GM19395 (cell line): ENCODE measurements at regions not wholly inside any gene's neighbourhood (a gene's known extent, or its start where the extent isn't known, plus 50 kb on each side); places are given as distances from the start of the nearest gene placed in this dataset.

Experiments used
- ATAC-seq: cut with Tn5 transposase; IDR thresholded peaks from one replicate; pipeline ENCODE4 v1.9.1; 2021; ENCODE audit warnings: mild to moderate bottlenecking, moderate library complexity; ENCODE audit not compliant: unreplicated experiment

GRCh38 chr14:96979611-96980074, 182.5 kb downstream of the VRK1 start:
- no peak for ATAC-seq

DNA sequence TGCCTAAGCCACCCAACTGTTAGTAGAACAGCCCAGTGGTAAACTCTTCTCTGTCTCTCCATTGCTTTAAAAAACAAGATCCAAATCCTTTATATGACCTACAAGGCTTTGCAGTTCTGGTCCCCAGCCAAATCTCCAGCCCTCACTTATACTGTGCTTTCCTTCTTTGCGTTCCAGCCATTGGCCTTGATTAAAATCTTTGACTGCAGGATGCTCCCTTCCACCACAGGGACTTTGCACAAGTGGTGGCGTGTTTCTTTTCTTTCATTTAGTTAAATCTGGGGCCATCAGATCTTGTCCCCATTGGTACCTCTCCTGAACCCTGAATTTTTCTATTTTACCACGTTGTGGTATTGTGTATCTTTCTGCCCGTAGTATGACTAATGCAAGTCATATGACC, 183.7 kb downstream of the VRK1 start:
- no peak for ATAC-seq

DNA sequence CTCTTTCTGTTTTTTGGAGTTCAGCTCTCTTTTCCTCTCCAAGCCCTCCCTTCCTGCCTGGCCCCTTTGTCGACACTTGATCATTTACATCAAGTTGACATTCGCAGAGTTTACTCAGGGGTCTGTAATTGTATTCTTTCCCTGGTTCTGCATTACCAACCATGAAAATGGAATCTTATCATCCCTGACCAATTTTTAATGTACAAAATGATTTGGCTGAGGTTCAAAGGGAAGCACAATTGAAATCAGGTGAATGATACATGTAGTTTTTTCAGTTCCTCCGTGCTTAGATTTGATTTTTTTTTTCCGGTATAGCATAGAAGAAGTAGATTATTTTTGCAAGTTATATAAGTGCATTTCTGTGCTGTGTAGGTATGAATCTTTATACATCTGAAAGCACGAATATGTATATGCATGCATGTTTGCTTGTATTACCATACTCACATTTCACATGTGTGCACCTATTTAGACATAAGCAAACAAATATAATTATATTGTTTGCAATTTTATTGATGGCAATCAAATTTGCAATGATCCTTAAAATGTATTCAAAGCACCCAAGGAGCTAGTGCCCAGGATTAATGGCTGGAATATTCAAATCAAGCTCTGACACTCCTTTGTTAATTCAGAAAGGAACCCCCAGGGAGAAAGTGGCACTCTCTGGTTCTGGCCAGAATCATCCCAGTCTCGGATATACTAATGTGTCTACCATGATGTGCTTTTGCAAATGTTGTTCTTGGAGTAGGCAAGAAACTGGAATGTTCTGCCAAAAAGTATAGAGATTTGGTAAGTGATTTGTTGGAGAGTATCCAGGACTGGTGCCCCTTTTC, 189.3 kb downstream of the VRK1 start:
- no peak for ATAC-seq

- ATAC-seq = no peak
Measured at GRCh38 chr14:96987086-96987474, 189.9 kb downstream of the VRK1 start.

- no peak for ATAC-seq
Measured at GRCh38 chr14:96987771-96988170, 190.6 kb downstream of the VRK1 start.

DNA sequence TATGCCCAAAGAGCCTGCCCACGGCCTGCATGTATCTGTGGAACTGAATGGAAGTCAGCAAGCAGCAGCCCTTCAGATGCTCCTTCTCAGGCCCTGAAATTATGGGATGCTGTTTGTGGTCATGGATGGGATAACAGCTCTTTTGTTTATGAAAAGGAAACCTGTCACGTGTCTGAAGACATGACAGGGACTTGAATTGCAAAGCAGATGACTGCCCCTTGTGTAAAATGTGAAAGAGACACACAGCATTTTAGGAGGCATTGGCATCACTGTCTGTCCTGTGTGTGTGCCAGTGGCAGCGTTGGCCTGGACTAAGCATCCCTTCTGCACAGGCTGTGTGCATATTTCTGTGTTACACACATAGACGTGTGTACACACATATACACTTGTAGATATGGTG, 192.1 kb downstream of the VRK1 start:
- ATAC-seq = no peak

GRCh38 chr14:96991226-96991625, 194.0 kb downstream of the VRK1 start:
- ATAC-seq = no peak

DNA sequence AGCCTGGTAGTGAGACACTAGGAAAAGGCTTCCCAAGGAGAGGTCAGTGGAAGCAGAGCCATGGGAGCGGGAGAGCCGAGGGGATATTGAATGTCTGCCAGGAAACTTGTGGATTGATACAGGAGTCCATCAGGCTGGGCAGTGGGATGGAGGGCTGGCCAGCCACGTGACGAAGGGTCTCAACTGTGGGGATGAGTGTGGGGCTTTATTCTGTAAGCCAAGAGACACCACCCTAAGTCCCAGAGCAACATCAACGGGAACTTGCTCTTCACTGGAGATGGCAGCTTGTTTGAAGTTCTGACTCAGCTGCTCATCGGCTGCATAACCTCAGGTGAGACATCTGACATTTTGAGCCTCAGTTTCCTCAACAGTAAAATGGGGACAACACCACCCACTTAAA, 197.8 kb downstream of the VRK1 start:
- no peak for ATAC-seq

GRCh38 chr14:96997269-96997668, 200.1 kb downstream of the VRK1 start:
- no peak for ATAC-seq

DNA sequence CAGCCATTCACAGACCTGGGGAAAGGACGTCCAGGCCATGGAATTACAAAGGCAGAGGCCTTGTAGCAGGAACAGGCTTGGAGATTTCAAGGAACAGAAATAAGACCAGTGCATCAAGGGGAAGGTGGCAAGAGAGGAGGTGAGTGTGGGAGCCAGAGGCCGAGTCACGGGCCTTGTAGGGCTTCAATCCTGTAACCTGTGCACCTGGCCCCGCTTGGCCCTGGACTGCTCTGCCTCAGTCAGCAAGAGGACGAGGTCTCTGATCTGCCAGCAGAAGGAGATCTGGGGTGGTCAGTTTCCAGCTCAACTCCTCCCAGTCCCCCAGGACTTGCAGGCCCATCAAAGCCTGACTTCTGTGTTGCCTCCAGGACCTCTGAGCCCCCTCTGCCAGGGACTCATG, 200.8 kb downstream of the VRK1 start:
- ATAC-seq = no peak

DNA sequence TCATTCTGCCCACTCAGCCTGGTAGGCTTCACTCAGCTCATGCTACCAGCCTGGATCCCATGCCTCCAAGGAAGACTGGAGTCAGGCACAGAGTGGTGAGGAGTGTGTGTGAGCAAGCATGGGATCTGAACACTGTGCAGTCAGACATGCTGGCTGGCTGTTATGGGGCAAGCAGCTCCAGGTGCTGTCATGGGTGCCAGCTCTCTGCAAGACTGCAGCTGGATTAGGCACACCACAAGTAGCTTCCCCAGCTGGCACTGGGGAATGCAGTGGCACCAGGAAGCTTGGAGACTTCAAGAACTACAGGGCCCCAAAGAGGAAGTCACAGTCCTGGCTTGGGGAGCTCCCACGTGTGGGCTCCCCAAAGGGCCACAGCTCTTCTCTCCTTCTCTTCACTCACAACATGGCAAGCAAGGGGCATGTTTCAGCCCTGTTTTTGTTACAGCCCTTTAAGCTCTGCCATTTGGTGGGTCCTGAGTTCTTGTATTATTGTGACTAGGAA, 202.5 kb downstream of the VRK1 start:
- no peak for ATAC-seq

DNA sequence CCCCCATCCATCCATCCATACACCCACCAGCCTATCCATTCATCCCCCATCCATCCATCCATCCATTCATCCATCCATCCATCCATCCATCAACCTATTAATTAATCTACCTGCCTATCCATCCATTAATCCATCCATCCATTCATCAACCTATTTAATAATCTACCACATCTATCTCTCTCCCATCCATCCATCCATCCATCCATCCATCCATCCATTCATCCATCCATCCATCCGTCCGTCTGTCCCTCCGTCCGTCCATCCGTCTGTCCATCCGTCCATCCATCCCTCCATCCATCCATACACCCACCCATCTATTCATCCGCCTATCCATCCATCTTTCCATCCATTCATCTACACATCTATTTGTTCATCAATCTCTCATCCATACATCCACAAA, 205.3 kb downstream of the VRK1 start:
- no peak for ATAC-seq

DNA sequence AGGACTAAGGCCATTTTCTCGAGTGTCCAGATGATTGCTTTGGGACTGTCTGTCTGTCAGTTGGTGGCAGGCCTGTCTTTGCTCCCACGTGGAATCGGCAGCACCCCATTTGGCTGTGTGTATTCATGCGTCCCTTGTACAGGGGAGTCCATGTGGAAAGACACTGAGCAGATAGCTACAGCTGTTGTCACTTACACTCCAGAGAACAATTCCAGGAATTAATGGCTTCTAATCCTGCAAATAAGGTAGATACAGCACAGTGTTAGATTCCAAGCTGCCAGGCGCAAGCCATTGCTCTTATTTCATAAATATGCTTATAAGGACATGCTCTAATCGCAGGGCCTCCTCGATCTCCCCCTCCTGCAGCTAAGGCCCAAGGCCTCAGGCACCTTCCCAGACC, 208.8 kb downstream of the VRK1 start:
- no peak for ATAC-seq

DNA sequence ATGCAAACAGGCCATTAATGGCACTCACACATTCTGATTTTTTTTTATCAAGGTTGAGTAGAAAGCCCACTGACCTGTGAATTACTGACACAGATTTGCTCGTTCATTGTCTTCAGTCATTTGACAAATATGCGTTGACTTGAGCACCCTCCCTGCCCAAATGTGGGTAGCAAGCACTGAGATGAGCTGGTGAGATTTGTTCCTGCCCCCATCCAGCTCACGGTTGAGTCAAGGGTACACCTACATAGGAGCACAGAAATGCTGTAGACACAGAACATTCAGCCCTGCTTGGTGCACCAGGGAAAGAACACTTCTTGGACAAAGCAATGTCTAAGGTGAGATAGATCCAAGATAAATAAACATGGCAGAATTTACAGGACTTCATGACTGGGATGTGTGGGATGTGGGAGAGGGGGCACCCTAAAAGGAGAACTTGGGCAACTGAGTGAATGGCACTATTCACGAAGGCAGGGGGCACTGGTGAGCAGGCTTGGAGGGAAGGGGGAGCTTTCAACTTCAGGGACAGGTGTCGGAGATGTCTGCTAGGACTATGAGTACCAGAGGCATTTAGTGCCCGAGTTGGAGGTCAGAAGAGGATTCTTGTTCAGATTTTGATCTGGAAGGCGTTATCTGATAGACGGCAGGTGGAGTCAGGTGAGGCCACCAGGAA, 213.4 kb downstream of the VRK1 start:
- no peak for ATAC-seq

DNA sequence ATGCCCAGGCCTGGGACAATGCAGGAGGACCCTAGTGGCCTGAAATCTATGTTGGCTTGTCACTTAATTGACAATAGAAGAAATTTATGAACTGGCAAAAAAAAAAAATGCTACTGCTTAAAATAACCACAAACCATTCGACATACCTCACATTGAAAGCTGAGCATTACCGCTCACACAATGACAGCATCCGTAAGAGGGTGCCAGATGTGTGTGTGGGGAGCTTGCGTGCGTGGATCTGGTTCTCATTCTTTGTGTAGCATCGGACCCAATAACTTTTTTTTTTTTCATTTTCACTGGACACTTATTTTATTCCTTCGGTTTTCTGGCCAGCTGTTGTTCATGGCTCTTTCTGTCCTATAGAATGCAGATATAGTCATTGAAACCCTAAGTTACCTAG, 216.7 kb downstream of the VRK1 start:
- no peak for ATAC-seq

DNA sequence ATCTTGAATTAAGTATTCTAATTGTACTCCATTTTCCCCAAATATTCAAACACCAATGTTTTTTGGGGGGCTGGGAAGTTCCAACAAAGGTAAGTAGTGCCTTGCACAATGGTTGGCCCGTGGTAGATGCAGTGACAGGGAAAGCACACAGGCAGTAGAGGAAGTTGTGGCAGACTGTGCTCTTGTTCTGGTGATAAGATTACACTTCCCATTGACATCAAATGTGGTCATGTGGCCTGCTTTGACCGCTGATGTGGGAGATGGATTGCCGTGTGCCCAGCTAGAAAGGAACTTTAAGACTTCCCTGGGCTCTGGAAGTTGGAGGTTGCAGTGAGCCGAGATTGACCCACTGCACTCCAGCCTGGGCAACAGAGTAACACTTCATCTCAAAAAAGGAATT, 223.8 kb downstream of the VRK1 start:
- ATAC-seq = no peak

DNA sequence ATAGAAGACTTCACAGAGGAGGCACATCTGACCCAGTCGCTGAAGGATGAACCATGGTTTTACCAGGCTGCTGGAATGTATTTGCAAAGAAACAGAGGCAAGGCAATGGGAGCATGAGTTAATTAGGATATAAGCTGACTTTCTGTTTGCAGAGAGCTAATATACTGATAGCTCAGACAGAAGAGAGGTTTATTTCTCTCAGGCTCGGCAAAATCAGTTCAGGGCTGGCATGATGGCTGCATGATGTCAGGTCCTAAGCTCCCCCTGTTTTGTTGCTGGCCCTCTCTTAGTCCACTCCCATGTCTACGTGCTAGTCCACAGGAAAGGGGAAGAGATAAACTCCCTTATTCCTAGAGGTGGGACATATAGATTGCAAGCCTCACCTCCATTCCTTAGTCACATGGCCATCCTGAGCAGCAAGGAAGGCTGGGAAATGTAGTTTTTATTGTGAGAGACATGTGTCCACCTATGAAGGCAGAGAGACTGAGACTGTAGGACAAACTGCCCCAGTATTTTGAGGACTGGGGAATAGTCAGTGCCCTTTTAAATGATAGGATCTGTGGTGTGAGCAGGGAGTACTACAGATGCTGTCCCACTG, 224.5 kb downstream of the VRK1 start:
- ATAC-seq = no peak

- no peak for ATAC-seq
Measured at GRCh38 chr14:97022741-97023140, 225.6 kb downstream of the VRK1 start.

GRCh38 chr14:97023871-97024270, 226.7 kb downstream of the VRK1 start:
- no peak for ATAC-seq

DNA sequence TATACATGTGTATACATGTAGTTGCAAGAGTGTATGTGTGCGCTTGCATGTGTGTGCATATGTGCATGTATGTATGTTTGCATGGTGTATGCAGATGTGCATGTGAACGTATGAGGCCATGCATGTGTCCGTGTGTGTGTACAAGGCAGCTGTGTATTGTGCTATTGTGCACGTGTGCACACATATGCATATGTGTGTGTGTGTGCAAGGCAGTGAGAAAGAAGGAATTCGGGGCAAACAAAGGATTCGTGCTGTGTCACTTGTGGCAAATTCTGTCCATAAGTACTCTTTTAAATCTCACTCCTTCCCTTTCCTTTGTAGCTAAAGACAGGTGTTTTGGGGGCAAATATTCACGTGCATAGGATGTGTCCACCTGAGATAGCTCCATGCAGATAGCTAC, 227.1 kb downstream of the VRK1 start:
- ATAC-seq = no peak

DNA sequence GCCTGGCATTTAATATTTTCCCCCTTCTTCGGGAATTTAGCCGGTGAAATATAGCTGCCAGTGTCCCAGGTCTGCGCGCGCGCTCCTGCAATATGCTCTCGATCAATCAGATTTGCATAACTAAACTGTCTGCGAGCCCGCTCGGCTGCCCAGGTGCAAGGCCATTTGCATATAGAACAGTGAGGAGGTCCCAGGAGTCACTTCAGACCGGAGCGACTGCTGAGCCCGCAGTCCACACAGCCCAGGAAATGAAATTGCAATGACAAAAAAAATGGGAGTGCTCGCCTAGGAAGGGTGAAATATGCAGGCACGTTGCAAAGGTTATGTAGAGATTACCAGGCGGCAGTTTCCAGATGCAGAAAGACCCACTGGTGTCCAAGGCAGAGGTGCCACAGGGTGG, 228.5 kb downstream of the VRK1 start:
- ATAC-seq = peak; percentile 73
